HG03565 (cell line): ENCODE measurements at regions not wholly inside any gene's neighbourhood (a gene's known extent, or its start where the extent isn't known, plus 50 kb on each side); places are given as distances from the start of the nearest gene placed in this dataset.
A peak's percentile ranks its signal among the peaks of the same experiment; 100 is the strongest.

Experiments
- ATAC-seq: cut with Tn5 transposase; IDR thresholded peaks from one replicate; pipeline ENCODE4 v1.9.1; 2021; ENCODE audit warnings: mild to moderate bottlenecking, moderate library complexity; ENCODE audit not compliant: unreplicated experiment

DNA sequence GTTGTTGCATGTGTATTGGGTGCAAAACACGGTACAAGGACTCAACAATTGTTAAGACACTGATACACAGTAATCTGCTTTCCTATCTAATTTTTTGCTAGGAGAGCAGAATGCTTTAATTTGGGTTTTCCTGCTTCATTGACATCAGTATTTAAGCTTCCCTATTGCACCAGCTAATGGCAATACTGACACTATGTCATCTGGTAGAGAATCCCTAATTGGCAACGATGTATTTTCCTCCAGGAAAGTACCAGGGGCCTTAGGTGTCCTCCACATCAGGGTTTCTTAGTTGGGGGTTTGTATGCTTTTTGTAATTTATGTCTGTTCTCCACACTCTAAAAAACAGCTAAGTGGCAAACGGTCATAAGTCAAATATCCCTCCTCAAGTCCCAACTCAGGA, 76.5 kb upstream of the FRY start:
- ATAC-seq, result no peak

DNA sequence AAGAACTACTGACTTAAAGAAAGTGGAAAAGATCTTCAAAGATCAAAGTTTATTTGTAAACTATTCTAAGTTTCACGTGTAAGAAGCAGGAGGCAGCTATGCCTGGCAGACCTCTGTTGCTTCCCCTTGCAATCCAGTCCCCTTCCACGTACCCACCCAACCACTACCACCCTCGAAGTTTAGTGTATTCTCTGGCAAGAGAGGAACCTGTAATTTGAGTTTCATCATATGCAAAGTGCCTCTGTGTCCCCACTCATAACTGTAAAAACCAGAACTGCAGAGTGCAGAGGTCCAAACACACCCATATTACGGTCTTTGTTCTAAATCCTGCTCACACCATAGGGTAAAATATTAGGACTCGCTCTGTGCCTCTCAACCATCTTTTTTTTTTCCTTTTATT, 75.8 kb upstream of the FRY start:
- no peak for ATAC-seq

DNA sequence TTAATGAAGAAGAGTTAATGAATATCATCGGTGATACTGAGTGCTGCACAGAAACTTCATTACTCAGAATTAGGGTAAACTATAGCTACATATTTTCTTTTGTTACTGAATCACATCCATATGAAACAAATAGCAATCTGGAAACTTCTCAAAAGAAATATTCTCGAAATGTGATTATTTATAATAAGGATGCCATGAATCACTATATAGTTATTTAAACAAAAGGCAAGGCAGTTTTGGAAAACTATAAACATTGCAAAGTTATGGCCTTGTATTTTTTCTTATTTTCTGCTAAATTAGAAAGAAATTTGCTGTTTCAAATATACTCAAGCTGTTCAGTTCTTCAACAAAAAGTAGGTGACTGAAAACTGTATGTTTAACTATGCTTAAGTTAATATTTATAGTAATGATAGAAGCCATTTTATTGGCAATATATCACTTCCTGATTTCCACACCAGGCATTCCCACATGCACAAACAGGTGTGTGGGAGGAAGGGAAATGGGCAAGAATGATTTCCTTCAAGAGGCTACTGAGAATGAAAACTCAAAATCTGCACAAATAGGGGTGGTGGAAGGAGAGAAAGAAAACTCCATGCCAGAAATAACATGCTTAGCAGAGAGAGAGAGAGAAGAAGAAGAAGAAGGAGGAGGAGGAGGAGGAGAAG, 74.5 kb upstream of the FRY start:
- no peak for ATAC-seq

DNA sequence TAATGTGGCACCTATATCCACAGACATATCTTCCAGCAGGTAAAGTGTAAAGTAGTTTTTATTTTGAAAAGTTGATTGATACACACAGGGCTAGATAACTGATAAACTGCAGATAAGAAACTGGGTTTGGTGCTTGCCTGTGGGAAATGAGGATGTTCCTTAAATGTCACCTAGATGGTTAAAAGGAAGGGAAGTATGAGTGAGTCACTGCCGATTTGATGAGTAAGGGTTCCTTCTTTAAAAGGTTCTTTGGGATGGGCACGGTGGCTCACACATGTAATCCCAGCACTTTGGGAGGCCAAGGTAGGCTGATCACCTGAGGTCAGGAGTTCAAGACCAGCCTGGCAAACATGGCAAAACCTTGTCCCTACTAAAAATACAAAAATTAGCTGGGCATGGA, 73.8 kb upstream of the FRY start:
- no peak for ATAC-seq

DNA sequence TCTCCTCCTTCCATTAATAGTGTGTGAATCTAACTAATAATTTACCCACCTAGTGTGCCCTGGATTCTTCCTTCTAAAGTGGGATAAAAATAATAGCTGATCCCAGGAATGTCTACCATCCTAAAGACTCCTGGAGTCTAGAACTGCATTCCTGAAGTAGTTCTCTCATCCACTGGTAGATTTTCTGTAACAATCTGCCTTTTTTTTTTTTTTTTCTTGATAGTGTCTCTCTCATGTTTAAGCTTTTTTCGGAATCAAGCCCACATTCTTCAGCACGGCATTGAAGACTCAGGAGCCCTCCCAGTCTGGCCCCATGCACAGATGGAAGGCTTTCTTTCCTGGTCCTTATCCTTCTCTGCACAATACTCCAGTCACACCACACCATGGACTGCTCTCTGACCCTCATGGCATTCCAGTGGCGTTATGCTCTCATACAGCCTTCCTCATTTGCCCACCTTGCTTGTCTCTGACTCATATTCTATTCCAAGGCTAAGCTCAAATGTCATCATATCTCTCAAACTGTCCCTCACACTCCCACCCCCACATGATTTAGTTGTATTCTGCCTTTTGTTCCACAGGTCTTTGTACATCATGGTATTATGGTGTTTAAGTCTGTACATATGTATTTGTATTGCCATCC, 68.7 kb upstream of the FRY start:
- ATAC-seq, result no peak

DNA sequence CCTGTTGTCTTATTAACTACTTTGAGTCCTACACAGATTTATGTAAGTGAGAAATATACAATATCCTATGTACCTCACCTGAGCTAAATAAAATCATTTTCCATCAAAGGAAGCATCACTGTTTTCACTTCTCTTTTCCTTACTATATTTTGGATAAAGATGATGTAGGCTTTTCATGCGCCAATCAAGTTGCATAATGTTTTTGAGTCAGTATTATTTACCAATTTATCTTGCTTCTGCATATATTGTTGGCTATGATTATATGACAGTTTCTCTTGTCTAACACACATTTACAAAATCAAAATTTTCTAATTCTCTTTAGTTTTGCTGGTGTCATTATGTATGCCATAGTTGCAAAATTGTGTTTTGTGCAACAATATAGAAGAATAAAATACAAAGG, 67.9 kb upstream of the FRY start:
- no peak for ATAC-seq

DNA sequence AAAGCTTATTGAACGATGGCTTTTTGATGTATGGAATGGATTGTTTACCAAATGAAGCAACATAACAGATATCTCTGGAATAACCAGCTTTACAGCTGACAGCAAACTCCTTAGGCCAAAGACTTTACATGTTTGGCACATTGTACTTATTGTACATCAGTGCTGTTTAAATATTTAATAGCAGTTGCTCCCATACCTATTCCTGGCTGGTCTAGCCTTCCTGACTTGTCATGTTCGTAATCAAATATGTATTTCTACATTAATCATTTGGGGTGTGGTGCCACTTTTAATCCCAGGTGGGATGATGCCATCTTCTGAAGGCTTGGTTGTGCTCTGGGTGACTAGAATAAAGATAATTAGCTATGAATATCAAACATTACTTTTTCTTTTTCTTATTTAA, 67.4 kb upstream of the FRY start:
- ATAC-seq, result no peak

DNA sequence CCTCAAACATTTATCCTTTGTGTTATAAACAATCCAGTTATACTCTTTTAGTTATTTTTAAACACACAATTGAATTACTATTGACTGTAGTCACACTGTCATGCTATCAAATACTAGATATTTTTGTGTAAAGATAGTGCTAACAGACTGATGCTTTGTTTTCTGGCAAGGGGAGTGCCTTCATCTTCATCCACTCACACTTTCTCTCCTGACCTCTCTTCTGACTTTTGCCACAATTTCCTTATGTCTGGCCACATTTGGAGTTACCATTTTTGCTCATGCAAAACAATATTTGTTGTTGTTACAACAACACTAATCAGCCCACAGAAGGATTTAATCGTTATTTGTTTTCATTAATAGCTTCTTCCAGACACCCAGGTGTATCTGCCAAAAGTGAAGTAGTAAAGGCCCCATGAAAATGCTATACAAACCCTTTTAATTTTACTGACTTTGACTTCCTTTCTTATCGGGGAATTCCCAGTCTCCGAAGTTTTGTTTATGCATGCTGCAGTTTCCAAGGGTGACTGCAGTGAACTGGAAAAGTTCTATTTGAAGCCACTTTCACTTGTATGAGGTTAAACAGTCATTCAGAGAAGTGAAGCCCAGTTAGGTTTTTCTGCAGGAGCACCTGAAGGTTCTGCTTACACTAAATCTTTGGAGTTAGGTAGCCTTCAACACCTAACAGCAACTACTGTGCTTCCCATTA, 66.1 kb upstream of the FRY start:
- ATAC-seq, result peak; percentile 88

DNA sequence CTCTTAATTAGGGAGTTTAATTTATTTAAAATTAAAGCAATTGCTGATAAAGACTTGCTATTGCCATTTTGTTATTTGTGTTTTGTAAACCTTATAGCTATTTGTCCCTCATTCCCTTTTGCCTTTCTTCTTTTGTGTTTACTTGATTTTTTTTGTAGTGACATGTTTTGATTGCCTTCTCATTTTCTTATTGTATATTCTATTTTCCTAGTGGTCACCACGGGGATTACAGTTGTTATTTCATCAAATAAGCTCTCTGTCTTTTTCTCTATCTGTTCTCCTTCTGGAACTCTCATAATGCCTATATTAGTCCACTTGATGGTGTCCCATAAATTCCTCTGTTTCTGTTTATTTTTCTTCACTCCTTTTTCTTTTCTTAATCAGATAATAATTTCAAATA, 64.4 kb upstream of the FRY start:
- no peak for ATAC-seq

DNA sequence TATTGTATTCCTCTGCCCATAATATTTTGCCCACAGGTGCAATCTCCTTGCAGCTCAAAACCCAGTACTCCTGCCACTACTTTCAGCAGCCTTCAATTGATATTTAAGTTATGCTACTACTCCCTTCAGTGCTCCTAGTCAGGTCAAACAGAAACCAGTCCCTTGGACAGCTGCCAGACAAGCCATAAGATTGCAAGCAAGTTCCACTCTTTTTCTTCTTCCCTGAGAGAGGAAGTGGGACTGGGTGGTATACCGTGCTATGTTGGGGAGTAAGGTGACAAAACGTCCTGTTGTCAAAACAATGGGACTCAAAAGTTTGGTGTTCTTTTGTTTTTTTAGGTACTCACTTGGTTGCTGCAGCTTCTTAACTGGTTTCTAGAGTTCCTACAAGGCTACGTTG, 63.1 kb upstream of the FRY start:
- no peak for ATAC-seq

DNA sequence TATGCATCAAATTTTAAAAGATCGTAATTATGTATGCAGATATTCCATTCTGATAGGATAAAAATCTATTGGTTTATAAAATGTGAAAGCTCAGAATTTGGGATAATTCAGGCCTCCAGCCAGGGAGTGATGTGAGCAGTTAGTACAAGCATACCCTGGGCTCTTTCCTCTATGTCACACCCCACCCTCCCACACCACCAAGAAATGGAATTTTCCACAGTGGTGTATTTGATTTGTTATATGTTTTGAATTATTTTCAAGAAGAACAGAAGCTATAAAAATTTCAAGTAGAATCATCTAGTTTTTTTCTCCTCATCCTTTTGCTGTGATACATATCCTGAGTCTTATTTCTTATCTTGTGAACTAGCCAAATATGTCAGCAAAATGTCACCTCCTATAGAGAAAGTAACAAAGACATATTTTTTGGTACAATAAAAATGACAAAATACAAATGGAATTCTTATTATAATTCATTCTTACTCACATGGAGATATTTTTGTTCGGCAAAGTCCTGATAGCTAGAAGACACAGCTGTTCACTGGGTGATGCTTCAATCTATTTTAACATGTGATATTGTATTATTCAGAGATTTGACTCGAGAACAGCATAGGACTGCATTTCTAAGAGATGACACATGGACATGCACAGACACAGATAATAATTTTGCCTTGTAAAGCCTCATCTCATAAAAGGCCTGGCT, 61.2 kb upstream of the FRY start:
- ATAC-seq, result no peak

DNA sequence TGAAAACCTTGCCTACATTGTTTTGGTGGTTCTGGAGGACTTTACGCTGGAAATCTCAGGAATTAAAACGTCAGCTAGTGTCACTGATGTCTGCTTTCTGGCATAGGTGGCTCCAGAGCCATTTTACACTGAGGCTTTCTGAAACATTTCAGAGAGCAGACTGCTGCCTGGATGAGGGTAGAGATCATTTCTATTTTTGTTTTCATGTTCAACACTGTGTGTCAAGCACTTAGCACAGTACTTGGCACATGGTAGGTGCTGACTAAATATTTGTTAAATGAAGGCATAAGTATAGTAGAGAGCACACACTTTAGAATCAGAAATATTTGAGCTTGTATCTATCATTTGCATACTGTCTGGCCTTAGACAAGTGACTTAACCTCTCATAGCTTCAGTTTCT, 59.1 kb upstream of the FRY start:
- no peak for ATAC-seq

DNA sequence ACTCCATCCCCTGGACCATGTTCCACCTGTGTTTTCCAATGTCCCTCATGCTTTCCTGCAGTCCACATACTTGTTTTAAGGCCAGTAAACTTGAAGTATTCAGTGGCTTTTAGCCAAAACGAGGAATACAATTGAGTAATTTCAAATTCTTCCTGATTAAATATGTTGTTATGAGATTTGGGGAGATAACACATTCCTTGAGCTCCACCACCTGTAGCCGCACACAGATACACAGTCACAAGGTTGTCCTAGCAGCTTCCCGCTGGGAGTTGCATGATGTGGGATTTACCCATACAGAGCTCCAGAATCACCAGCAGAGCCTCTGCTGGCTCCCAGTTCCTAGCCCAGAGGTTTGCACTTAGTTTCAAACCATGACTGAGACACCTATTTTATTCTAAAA, 53.6 kb upstream of the FRY start:
- no peak for ATAC-seq

DNA sequence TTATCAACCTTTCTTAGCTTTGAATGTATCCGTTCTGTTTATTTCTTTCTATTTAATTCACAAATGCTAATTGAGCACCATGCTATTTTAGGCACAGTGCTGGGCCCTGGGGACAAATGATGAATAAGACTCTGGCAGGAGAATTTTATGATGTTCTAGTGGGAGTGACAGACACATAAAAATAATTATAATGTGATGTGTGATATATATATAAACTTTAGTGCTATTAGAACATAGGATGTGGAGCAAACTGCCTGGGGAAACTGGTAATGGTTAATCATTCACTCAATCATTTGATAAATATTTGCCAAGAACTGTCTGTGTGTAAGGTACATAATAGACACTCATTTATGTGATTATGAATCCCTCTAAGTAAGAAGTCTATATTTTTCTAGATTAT, 50.7 kb upstream of the FRY start:
- ATAC-seq, result no peak
